ENCODE measurements at regions not wholly inside any gene's neighbourhood (a gene's known extent, or its start where the extent isn't known, plus 50 kb on each side); places are given as distances from the start of the nearest gene placed in this dataset.

DNA sequence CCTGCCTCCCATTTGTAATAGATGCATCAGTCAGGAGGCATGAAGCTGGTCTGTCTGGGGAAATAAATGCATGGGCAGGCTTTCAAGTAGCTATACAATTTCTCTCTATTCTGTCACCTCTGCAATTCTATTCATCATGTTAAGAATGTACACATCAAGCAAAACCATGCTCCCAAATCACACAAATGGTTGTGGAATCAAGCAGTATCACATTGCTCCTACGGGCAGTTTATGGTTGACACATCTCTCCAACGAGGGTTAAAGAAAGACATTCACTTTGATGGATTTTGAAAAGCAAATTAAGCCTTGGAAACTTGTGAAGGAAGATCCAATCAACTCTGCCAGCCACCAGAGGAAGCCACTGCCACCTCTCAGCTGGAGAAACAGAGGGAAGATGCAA lies 1277.4 kb upstream of the TMEM132C start:
- Histone ChIP-seq H3K9me1 (replicated peaks; ENCODE audit: control insufficient read depth, extremely low read depth, insufficient read depth, low read length) (no peaks in the 10 kb centered on the region), H3K4me3 (replicated peaks in 1 of 3; ENCODE audit: insufficient read depth in 1 of 3, low read depth in 1 of 3, low read length in 3 of 3) (no peak overlapping the region), H3K9ac (replicated peaks; ENCODE audit: extremely low read depth, insufficient read depth, low read length) (no peak overlapping the region), H3K36me3 (ENCODE audit: control insufficient read depth in 2 of 2, extremely low read depth in 1 of 2, insufficient read depth in 2 of 2, low read length in 2 of 2) (no peaks in the 10 kb centered on the region), H3K27ac (ENCODE audit: insufficient read depth, low read depth, low read length) (no peak overlapping the region), H4K20me1 (replicated peaks; ENCODE audit: control insufficient read depth, extremely low read depth, insufficient read depth, low read length) (no peaks in the 10 kb centered on the region), H3K9me3 (replicated peaks; ENCODE audit: control insufficient read depth, insufficient read depth, low read length) (peaks cover 3% of the 10 kb centered on the region), H3K27me3 (ENCODE audit: control insufficient read depth in 2 of 2, insufficient read depth in 2 of 2, low read length in 2 of 2) (no peaks in the 10 kb centered on the region), H2AFZ (ENCODE audit: low read depth, low read length) (no peak overlapping the region), H3K4me1 (ENCODE audit: control insufficient read depth, extremely low read depth, insufficient read depth, low read length) (no peaks in the 10 kb centered on the region), H3K4me2 (ENCODE audit: insufficient read depth, low read length) (no peak overlapping the region), H3K79me2 (ENCODE audit: control insufficient read depth, insufficient read depth, low read length) (no peaks in the 10 kb centered on the region)
- no peak for DNase-seq (ENCODE audit: low read depth, low spot score)
- ChIA-PET POLR2A (no interaction called here), CTCF (no interaction called here)
- BruUV-seq (replicated peaks): no TSS peak
- FAIRE-seq: no peak
- intact Hi-C loops (cut with micrococcal nuclease) (no loop called here), dilution Hi-C loops (cut with MboI; ENCODE audit: extremely low pct_ligation_motif_present, low sequenced_read_pairs) (no loop called here)
- TF ChIP-seq EZH2 (IDR thresholded peaks at IDR 0.05; ENCODE audit: borderline replicate concordance, low read depth, low read length, severe bottlenecking) (no peak), GATA2 (IDR thresholded peaks at IDR 0.05; ENCODE audit: insufficient read depth, insufficient read length, low read depth, low read length) (no peak), MYC (IDR thresholded peaks at IDR 0.05; ENCODE audit: low read depth, low read length) (no peak)

DNA sequence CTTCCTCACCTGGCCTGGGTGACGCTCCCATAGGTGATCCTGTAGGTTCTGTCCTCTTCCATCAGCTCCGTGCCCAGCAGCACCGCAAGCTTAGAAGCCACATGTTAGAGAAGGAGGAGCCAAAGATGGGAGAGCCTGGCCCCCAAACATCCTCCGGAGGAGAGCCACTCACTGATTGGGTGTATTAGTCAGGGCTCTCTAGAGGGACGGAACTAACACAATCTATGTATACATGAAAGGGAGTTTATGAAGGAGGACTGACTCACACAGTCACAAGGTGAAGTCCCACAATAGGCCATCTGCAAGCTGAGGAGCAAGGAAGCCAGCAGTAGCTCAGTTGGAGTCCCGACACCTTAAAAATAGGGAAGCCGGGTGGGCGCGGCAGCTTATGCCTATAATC lies 1273.1 kb upstream of the TMEM132C start:
- dilution Hi-C loops (cut with MboI; ENCODE audit: extremely low pct_ligation_motif_present, low sequenced_read_pairs): no loop called here

More for the DNA sequence above, 1273.1 kb upstream of the TMEM132C start:
- Histone ChIP-seq H3K27me3 (ENCODE audit: control insufficient read depth in 2 of 2, insufficient read depth in 2 of 2, low read length in 2 of 2) (no peaks in the 10 kb centered on the region), H4K20me1 (replicated peaks; ENCODE audit: control insufficient read depth, extremely low read depth, insufficient read depth, low read length) (no peaks in the 10 kb centered on the region), H3K79me2 (ENCODE audit: control insufficient read depth, insufficient read depth, low read length) (no peaks in the 10 kb centered on the region), H3K4me3 (replicated peaks in 1 of 3; ENCODE audit: insufficient read depth in 1 of 3, low read depth in 1 of 3, low read length in 3 of 3) (no peak overlapping the region), H3K27ac (ENCODE audit: insufficient read depth, low read depth, low read length) (no peak overlapping the region), H2AFZ (ENCODE audit: low read depth, low read length) (no peak overlapping the region), H3K9me3 (replicated peaks; ENCODE audit: control insufficient read depth, insufficient read depth, low read length) (peaks cover 3% of the 10 kb centered on the region), H3K4me2 (ENCODE audit: insufficient read depth, low read length) (no peak overlapping the region), H3K4me1 (ENCODE audit: control insufficient read depth, extremely low read depth, insufficient read depth, low read length) (no peaks in the 10 kb centered on the region), H3K9ac (replicated peaks; ENCODE audit: extremely low read depth, insufficient read depth, low read length) (no peak overlapping the region), H3K36me3 (ENCODE audit: control insufficient read depth in 2 of 2, extremely low read depth in 1 of 2, insufficient read depth in 2 of 2, low read length in 2 of 2) (no peaks in the 10 kb centered on the region), H3K9me1 (replicated peaks; ENCODE audit: control insufficient read depth, extremely low read depth, insufficient read depth, low read length) (no peaks in the 10 kb centered on the region)
- FAIRE-seq (no peak), DNase-seq (ENCODE audit: low read depth, low spot score) (no peak)
- intact Hi-C loops (cut with micrococcal nuclease): no loop called here
- TF ChIP-seq GATA2 (IDR thresholded peaks at IDR 0.05; ENCODE audit: insufficient read depth, insufficient read length, low read depth, low read length): no peak
- TF ChIP-seq FOS (IDR thresholded peaks at IDR 0.05; ENCODE audit: borderline replicate concordance, insufficient read depth, low read length): no peak
- TF ChIP-seq MYC (IDR thresholded peaks at IDR 0.05; ENCODE audit: low read depth, low read length): no peak
- TF ChIP-seq, protein P1, sequence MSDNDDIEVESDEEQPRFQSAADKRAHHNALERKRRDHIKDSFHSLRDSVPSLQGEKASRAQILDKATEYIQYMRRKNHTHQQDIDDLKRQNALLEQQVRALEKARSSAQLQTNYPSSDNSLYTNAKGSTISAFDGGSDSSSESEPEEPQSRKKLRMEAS (IDR thresholded peaks at IDR 0.05; ENCODE audit: insufficient read depth, insufficient read length): no peak
- no peak for TF ChIP-seq EZH2 (IDR thresholded peaks at IDR 0.05; ENCODE audit: borderline replicate concordance, low read depth, low read length, severe bottlenecking)
- TF ChIP-seq POLR2A (IDR thresholded peaks at IDR 0.05; ENCODE audit: low read depth, low read length): no peak
- no peak for TF ChIP-seq JUN (IDR thresholded peaks at IDR 0.05; ENCODE audit: borderline replicate concordance, insufficient read depth, insufficient read length, low read depth)
- no peak for TF ChIP-seq POLR2AphosphoS5 (IDR thresholded peaks at IDR 0.05; ENCODE audit: insufficient read depth, low read depth, low read length)
- TF ChIP-seq, protein P2, sequence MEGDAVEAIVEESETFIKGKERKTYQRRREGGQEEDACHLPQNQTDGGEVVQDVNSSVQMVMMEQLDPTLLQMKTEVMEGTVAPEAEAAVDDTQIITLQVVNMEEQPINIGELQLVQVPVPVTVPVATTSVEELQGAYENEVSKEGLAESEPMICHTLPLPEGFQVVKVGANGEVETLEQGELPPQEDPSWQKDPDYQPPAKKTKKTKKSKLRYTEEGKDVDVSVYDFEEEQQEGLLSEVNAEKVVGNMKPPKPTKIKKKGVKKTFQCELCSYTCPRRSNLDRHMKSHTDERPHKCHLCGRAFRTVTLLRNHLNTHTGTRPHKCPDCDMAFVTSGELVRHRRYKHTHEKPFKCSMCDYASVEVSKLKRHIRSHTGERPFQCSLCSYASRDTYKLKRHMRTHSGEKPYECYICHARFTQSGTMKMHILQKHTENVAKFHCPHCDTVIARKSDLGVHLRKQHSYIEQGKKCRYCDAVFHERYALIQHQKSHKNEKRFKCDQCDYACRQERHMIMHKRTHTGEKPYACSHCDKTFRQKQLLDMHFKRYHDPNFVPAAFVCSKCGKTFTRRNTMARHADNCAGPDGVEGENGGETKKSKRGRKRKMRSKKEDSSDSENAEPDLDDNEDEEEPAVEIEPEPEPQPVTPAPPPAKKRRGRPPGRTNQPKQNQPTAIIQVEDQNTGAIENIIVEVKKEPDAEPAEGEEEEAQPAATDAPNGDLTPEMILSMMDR (IDR thresholded peaks at IDR 0.05; ENCODE audit: extremely low read depth in 1 of 2, insufficient read depth in 1 of 2, low read depth in 1 of 2, low read length in 2 of 2): no peak
- POLR2A ChIA-PET: no interaction called here
- CTCF ChIA-PET: no interaction called here
- no TSS peak for BruUV-seq (replicated peaks)

Data from endothelial cell of umbilical vein (primary cell).